Gastroesophageal sphincter (tissue), 2 donors: ENCODE measurements at regions not wholly inside any gene's neighbourhood (a gene's known extent, or its start where the extent isn't known, plus 50 kb on each side); places are given as distances from the start of the nearest gene placed in this dataset.

Source experiments
- EP300 ChIP-seq: sonication (generic); formaldehyde crosslinking; IDR thresholded peaks from one replicate; pipeline ENCODE4 v1.6.1; 2017; ENCODE audit warnings: antibody characterized with exemption, mild to moderate bottlenecking
- POLR2A ChIP-seq, 2 donors: fragments of 450-650 bp; IDR thresholded peaks; one replicate each; pipeline ENCODE4 v1.6.1; 2017; ENCODE audit warnings: antibody characterized with exemption in 2 of 2, mild to moderate bottlenecking in 2 of 2, moderate library complexity in 1 of 2

- TF ChIP-seq EP300 (no peak), POLR2A (IDR thresholded peaks at IDR 0.05) (no peak)
These were observed 177.8 kb upstream of the MKLN1 start for GRCh38 chr7:131149840-131150239.
